Smooth muscle cell (in vitro differentiated cells): ENCODE measurements at regions not wholly inside any gene's neighbourhood (a gene's known extent, or its start where the extent isn't known, plus 50 kb on each side); places are given as distances from the start of the nearest gene placed in this dataset.
"Not testable (repeated sequence)": the region's sequence is repeated elsewhere in the genome, so short reads cannot be mapped to it uniquely, and the experiment has no call there.

Source experiments
- DNase-seq: peaks from one replicate; lab custom pipeline; 2025; ENCODE audit not compliant: unreplicated experiment; lab: John Stamatoyannopoulos, UW
- H2AFZ ChIP-seq: fragments of 200-600 bp; sonication (generic); 2 replicates; pipeline ENCODE4 v1.6.0; 2016; ENCODE audit warnings: antibody characterized with exemption, low read depth, mild to moderate bottlenecking
- H3F3A ChIP-seq: fragments of 200-600 bp; sonication (generic); 2 replicates; pipeline ENCODE4 v1.6.0; 2017; ENCODE audit warnings: antibody characterized with exemption, low read depth
- H3K27ac ChIP-seq: fragments of 200-600 bp; sonication (generic); 2 replicates; pipeline ENCODE4 v1.5.1; 2016; ENCODE audit warnings: low read depth, mild to moderate bottlenecking
- H3K27me3 ChIP-seq: fragments of 200-600 bp; sonication (generic); 2 replicates; pipeline ENCODE4 v1.6.1; 2016; ENCODE audit warnings: low read depth, mild to moderate bottlenecking
- H3K36me3 ChIP-seq: fragments of 200-600 bp; sonication (generic); 2 replicates; pipeline ENCODE4 v1.5.1; 2016; ENCODE audit warnings: low read depth
- H3K4me1 ChIP-seq: fragments of 200-600 bp; sonication (generic); 2 replicates; pipeline ENCODE4 v1.5.1; 2016; ENCODE audit warnings: low read depth
- H3K4me2 ChIP-seq: fragments of 200-600 bp; sonication (generic); 2 replicates; pipeline ENCODE4 v1.6.0; 2016; ENCODE audit warnings: mild to moderate bottlenecking
- H3K4me3 ChIP-seq: fragments of 200-600 bp; sonication (generic); 2 replicates; pipeline ENCODE4 v1.5.1; 2016; ENCODE audit warnings: mild to moderate bottlenecking
- H3K79me2 ChIP-seq: fragments of 200-600 bp; sonication (generic); 2 replicates; pipeline ENCODE4 v1.6.0; 2016; ENCODE audit warnings: low read depth, mild to moderate bottlenecking
- H3K9ac ChIP-seq: fragments of 200-600 bp; sonication (generic); 2 replicates; pipeline ENCODE4 v1.6.0; 2016; ENCODE audit warnings: low read depth
- H3K9me3 ChIP-seq: fragments of 200-600 bp; sonication (generic); replicated peaks from 2 replicates; pipeline ENCODE4 v1.5.1; 2016; ENCODE audit warnings: low read depth
- H4K20me1 ChIP-seq: fragments of 200-600 bp; sonication (generic); 2 replicates; pipeline ENCODE4 v1.6.0; 2016; ENCODE audit warnings: low read depth
- WGBS: methylation state at CpG from one replicate; pipeline ENCODE4 v1.1.7; 2016; ENCODE audit warnings: low lambda C conversion rate; 5-methylcytosine and 5-hydroxymethylcytosine counted together
- TF ChIP-seq, protein P1 (sequence below): fragments of 200-600 bp; sonication (generic); IDR thresholded peaks from 2 replicates; pipeline ENCODE4 v1.5.1; 2017; ENCODE audit warnings: borderline replicate concordance, mild to moderate bottlenecking, antibody characterized with exemption; ENCODE audit not compliant: insufficient read depth, poor library complexity, severe bottlenecking

DNA sequence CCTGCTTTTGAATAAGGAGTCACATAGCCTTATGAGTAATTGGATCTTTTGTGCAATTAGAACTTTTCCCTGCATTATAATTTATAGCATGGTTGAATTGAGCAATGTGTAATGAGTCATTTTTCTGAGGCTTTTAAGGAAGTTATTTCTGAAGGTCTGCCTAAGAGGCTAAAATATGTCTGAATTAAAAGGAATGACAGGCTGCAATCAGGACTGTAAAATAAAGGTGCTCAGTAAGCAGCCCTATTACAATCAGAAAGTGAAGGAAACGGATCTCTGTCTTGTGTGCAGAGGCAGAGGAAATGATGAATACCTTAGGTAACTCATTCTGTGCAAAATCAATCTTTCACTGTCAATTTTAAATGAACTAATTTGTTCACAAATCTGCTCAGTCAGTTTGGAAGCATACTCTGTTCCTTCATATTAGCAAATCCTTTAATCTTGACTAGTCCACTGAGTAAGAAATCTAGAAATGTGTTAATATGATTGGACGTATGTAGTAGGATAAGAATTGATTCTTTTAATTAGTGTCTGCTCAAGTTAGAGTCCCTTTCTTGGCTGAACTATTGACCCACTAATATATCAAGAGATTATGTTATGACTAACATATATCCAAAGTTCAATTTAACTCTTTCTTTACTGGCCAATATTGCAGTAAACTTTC is 290.1 kb downstream of the ZIC1 start:
- no peak overlapping the region for H2AFZ ChIP-seq
- WGBS = 73% methylated on average over 2 of the region's 2 CpGs
- no peak overlapping the region for H3K27ac ChIP-seq
- no peaks in the 10 kb centered on the region for H3K9me3 ChIP-seq
- no peaks in the 10 kb centered on the region for H3K79me2 ChIP-seq
- DNase-seq = no peak
- TF ChIP-seq, protein P1, sequence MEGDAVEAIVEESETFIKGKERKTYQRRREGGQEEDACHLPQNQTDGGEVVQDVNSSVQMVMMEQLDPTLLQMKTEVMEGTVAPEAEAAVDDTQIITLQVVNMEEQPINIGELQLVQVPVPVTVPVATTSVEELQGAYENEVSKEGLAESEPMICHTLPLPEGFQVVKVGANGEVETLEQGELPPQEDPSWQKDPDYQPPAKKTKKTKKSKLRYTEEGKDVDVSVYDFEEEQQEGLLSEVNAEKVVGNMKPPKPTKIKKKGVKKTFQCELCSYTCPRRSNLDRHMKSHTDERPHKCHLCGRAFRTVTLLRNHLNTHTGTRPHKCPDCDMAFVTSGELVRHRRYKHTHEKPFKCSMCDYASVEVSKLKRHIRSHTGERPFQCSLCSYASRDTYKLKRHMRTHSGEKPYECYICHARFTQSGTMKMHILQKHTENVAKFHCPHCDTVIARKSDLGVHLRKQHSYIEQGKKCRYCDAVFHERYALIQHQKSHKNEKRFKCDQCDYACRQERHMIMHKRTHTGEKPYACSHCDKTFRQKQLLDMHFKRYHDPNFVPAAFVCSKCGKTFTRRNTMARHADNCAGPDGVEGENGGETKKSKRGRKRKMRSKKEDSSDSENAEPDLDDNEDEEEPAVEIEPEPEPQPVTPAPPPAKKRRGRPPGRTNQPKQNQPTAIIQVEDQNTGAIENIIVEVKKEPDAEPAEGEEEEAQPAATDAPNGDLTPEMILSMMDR = no peak
- no peaks in the 10 kb centered on the region for H3F3A ChIP-seq
- no peaks in the 10 kb centered on the region for H4K20me1 ChIP-seq
- no peaks in the 10 kb centered on the region for H3K36me3 ChIP-seq
- H3K27me3 ChIP-seq = no peaks in the 10 kb centered on the region
- H3K4me2 ChIP-seq = no peak overlapping the region
- H3K4me3 ChIP-seq = no peak overlapping the region
- H3K4me1 ChIP-seq = no peaks in the 10 kb centered on the region
- H3K9ac ChIP-seq = no peak overlapping the region

DNA sequence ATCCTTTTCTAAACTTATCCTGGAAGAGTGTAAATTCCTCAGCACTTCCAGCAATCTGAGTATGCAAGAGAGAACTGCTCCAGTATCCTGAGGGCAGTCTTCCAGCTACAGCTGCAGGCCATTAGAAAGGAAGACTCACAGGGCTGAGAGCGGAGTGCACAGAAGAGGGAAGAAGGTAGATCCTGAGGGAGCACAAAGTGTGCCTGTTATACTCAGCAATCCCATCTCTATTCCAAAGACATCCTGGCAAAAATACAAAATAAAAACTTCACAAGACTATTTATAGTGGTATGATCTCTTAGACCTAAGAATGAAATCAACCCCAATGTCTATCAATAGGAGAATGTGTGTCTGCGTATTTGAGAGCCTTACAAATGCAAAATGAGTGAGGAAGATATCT is 292.0 kb downstream of the ZIC1 start:
- TF ChIP-seq, protein P1 = no peak
- H2AFZ ChIP-seq = no peak overlapping the region
- H3K79me2 ChIP-seq = no peaks in the 10 kb centered on the region
- H3K4me1 ChIP-seq = no peaks in the 10 kb centered on the region
- no peaks in the 10 kb centered on the region for H3K9me3 ChIP-seq
- no peaks in the 10 kb centered on the region for H3K36me3 ChIP-seq
- WGBS = 93% methylated on average over 2 of the region's 2 CpGs
- H3K27ac ChIP-seq = no peak overlapping the region
- H3K4me2 ChIP-seq = no peak overlapping the region
- H3K27me3 ChIP-seq = no peaks in the 10 kb centered on the region
- no peak for DNase-seq
- H3K4me3 ChIP-seq = no peak overlapping the region
- H4K20me1 ChIP-seq = no peaks in the 10 kb centered on the region
- no peaks in the 10 kb centered on the region for H3F3A ChIP-seq
- no peak overlapping the region for H3K9ac ChIP-seq

GRCh38 chr3:147702509-147702908 is 293.3 kb downstream of the ZIC1 start:
- Histone ChIP-seq H3K4me1 (no peaks in the 10 kb centered on the region), H3K4me3 (no peak overlapping the region), H3K9me3 (no peaks in the 10 kb centered on the region), H3K36me3 (no peaks in the 10 kb centered on the region), H4K20me1 (no peaks in the 10 kb centered on the region), H3K27ac (no peak overlapping the region), H3K27me3 (no peaks in the 10 kb centered on the region), H3K4me2 (no peak overlapping the region), H2AFZ (no peak overlapping the region), H3K79me2 (no peaks in the 10 kb centered on the region), H3K9ac (no peak overlapping the region), H3F3A (no peaks in the 10 kb centered on the region)
- TF ChIP-seq, protein P1 = no peak
- no peak for DNase-seq

DNA sequence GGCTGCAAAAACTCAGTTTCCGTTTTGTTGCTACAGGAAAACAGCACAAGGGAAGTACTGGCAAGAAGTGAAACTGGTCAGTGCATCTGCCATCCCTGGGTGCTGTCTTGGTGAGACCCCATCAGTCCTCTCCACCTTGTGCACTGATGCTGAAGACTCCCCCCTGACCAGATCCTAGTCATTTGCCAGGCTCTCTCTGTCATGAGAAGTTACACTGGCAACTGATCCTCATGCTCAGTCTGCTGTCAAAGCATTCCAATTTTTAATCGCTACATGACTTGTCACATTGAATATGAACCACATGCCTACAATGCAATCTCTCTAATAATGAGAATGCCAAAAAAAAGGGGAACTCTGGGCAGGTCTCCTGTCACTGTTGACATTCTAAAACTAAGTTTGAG is 296.5 kb downstream of the ZIC1 start:
- Histone ChIP-seq H3K27ac (no peak overlapping the region), H3K4me3 (no peak overlapping the region), H3F3A (no peaks in the 10 kb centered on the region), H3K9me3 (no peaks in the 10 kb centered on the region), H2AFZ (no peak overlapping the region), H4K20me1 (no peaks in the 10 kb centered on the region), H3K79me2 (no peaks in the 10 kb centered on the region), H3K4me2 (no peak overlapping the region), H3K36me3 (no peaks in the 10 kb centered on the region), H3K9ac (no peak overlapping the region), H3K4me1 (no peaks in the 10 kb centered on the region), H3K27me3 (no peaks in the 10 kb centered on the region)
- no peak for DNase-seq
- TF ChIP-seq, protein P1 = no peak
- whole genome bisulfite sequencing = 71% methylated on average over 2 of the region's 2 CpGs

- not testable (repeated sequence) for H3K36me3 ChIP-seq, H3K27ac ChIP-seq, H3K4me3 ChIP-seq, H2AFZ ChIP-seq, H3K9me3 ChIP-seq, H3K27me3 ChIP-seq, H3K9ac ChIP-seq, H3K79me2 ChIP-seq, H3K4me2 ChIP-seq, H3K4me1 ChIP-seq, H4K20me1 ChIP-seq, H3F3A ChIP-seq, DNase-seq
- WGBS = 67% methylated on average over 1 of the region's 1 CpG
Observed at GRCh38 chr3:147710753-147711152, 301.6 kb downstream of the ZIC1 start.
